ENCODE measurements at regions not wholly inside any gene's neighbourhood (a gene's known extent, or its start where the extent isn't known, plus 50 kb on each side); places are given as distances from the start of the nearest gene placed in this dataset.
"Not testable (repeated sequence)": the region's sequence is repeated elsewhere in the genome, so short reads cannot be mapped to it uniquely, and the experiment has no call there.

GRCh38 chr3:159233734-159234133 is 431.9 kb downstream of the MFSD1 start:
- DNase-seq (ENCODE audit: low spot score): no peak

GRCh38 chr3:159234306-159234705 is 432.5 kb downstream of the MFSD1 start:
- DNase-seq (ENCODE audit: low spot score): no peak

GRCh38 chr3:159236321-159236720 is 434.5 kb downstream of the MFSD1 start:
- no peak for DNase-seq (ENCODE audit: low spot score)

- DNase-seq (ENCODE audit: low spot score): no peak
These were observed 435.4 kb downstream of the MFSD1 start for GRCh38 chr3:159237226-159237625.

GRCh38 chr3:159238646-159239045 is 436.8 kb downstream of the MFSD1 start:
- DNase-seq (ENCODE audit: low spot score): no peak

GRCh38 chr3:159239059-159239458 is 437.2 kb downstream of the MFSD1 start:
- no peak for DNase-seq (ENCODE audit: low spot score)

- no peak for DNase-seq (ENCODE audit: low spot score)
These were observed 443.1 kb downstream of the MFSD1 start for GRCh38 chr3:159244933-159245332.

- no peak for DNase-seq (ENCODE audit: low spot score)
These were observed 444.0 kb downstream of the MFSD1 start for GRCh38 chr3:159245871-159246270.

GRCh38 chr3:159246385-159246784 is 444.5 kb downstream of the MFSD1 start:
- no peak for DNase-seq (ENCODE audit: low spot score)

- DNase-seq (ENCODE audit: low spot score): no peak
These were observed 447.8 kb downstream of the MFSD1 start for GRCh38 chr3:159249472-159250174.

GRCh38 chr3:159250961-159251360 is 449.1 kb downstream of the MFSD1 start:
- DNase-seq (ENCODE audit: low spot score): no peak

GRCh38 chr3:159252274-159252673 is 450.4 kb downstream of the MFSD1 start:
- DNase-seq (ENCODE audit: low spot score): peak; percentile 34

- peak; percentile 30 for DNase-seq (ENCODE audit: low spot score)
These were observed 451.0 kb downstream of the MFSD1 start for GRCh38 chr3:159252772-159253384.

- DNase-seq (ENCODE audit: low spot score): no peak
These were observed 452.0 kb downstream of the MFSD1 start for GRCh38 chr3:159253860-159254259.

GRCh38 chr3:159257954-159258353 is 456.1 kb downstream of the MFSD1 start:
- no peak for DNase-seq (ENCODE audit: low spot score)

- no peak for DNase-seq (ENCODE audit: low spot score)
These were observed 457.1 kb downstream of the MFSD1 start for GRCh38 chr3:159258934-159259333.

- DNase-seq (ENCODE audit: low spot score): peak; percentile 58
These were observed 458.3 kb downstream of the MFSD1 start for GRCh38 chr3:159260049-159260662.

GRCh38 chr3:159261333-159261732 is 459.5 kb downstream of the MFSD1 start:
- DNase-seq (ENCODE audit: low spot score): not testable (repeated sequence)

GRCh38 chr3:159263750-159264553 is 462.1 kb downstream of the MFSD1 start:
- DNase-seq (ENCODE audit: low spot score): peak; percentile 62

GRCh38 chr3:159265705-159266104 is 463.9 kb downstream of the MFSD1 start:
- no peak for DNase-seq (ENCODE audit: low spot score)

GRCh38 chr3:159266779-159267178 is 464.9 kb downstream of the MFSD1 start:
- no peak for DNase-seq (ENCODE audit: low spot score)

- DNase-seq (ENCODE audit: low spot score): no peak
These were observed 470.1 kb downstream of the MFSD1 start for GRCh38 chr3:159271799-159272512.

Measured in AG08395 (cell line).